ENCODE measurements at regions not wholly inside any gene's neighbourhood (a gene's known extent, or its start where the extent isn't known, plus 50 kb on each side); places are given as distances from the start of the nearest gene placed in this dataset.
"Not testable (repeated sequence)": the region's sequence is repeated elsewhere in the genome, so short reads cannot be mapped to it uniquely, and the experiment has no call there.

DNA sequence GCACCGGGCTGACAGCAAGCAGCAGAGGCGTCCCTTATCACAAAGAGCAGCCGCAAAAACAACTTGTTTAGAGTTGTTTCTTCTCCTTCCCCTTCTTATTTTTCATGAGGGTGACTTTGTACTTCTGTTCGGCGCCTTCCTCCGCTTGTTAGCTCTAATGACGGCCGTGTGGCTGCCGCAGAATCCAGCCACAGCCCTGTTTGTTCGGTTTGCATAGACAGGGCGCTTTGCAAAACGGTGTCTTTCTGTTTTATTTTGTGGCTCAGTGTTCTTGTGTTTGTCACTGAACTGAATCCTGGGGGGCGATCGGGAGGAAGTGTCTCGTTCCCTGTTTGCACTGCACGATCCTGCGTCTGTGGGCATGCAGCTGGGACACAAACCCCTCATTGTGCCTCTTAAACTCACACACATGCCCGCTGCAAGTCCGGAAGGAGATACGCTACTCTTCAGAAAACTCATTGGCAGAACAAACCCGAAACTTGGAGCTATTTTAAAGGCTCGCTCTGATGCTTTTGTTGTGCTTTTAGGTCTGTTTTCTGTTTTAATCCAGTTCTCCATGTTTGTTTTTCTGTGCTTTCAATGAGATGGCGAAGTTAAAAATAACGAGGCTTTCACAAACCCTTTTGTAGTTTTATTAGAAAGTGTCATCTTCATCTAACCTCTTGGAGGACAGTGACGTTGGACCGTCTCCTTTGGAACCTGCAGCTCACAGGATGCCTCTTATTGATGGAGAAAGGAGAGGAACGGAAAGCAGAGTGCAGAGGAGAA lies 213.9 kb downstream of the IRX2 start:
- intact Hi-C loops (cut with DNase I; ENCODE audit: low total_unique reads): no loop called here
- TF ChIP-seq CTCF (IDR thresholded peaks at IDR 0.05): no peak
- TF ChIP-seq POLR2A (IDR thresholded peaks at IDR 0.05): no peak
- no peak for DNase-seq (ENCODE audit: low spot score in 2 of 2)
- WGBS, 2 donors: 79 to 85% methylated on average over 27 of the region's 27 CpGs
- no peak overlapping the region for H3K4me3 ChIP-seq (ENCODE audit: low read depth, poor library complexity, severe bottlenecking)

DNA sequence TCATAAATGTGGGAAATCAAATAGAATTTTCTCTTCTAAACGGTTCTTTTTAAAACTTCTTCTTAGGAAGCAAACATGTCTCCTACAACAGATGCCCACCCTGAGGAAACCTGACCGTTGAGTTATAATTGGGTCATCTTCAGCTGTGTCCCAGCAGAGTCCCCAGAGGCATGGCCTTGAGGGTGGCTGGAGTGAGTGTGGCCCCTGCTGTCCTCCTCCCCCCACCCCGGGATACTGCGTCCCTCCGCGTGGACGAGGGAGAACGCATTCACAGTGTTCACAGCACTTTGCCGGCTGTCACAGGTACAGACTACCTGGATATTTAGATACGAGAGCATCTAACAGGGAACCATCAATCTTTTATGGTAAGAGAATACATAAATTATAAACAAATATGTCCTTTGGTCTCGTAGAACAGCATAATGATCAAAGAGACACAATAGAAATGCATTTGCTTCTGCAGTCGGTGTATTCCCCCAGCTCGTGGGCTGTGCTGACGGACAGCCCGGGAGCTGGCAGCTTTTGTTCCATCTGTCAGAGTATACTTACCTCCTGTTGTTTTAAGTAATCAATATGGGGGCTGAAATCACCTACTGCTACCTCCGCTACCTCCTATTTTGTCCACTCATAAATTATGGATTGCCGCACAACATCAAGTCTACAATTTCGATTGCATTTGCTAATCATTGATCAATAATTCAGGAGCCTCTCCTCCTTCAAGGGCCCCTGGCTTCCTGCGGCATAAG lies 214.7 kb downstream of the IRX2 start:
- TF ChIP-seq POLR2A (IDR thresholded peaks at IDR 0.05) (no peak), CTCF (IDR thresholded peaks at IDR 0.05) (no peak)
- intact Hi-C loops (cut with DNase I; ENCODE audit: low total_unique reads): no loop called here
- no peak overlapping the region for H3K4me3 ChIP-seq (ENCODE audit: low read depth, poor library complexity, severe bottlenecking)
- DNase-seq (ENCODE audit: low spot score in 2 of 2): no peak
- 90 to 91% methylated on average over 19 of the region's 19 CpGs for WGBS, 2 donors

DNA sequence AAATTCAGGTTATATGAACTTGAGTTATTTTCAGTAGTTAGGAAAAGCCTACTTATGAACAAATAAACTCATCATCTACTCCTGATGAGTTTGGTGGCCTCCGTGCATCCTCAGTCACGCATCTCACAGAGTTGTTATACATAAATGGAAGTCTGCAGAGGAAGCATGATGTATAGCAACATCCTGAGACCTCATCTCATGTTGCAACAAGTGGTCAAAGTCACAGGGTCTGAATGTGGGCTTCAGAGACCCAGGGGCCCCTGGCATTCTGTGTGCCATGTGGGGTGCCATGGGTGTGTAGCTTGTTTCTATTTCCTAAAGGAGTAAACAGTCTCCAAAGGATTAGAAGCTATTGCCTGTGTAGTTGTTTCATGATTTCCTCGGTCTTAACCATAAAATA lies 216.5 kb downstream of the IRX2 start:
- no peak for DNase-seq (ENCODE audit: low spot score in 2 of 2)
- intact Hi-C loops (cut with DNase I; ENCODE audit: low total_unique reads): no loop called here
- no peak overlapping the region for H3K4me3 ChIP-seq (ENCODE audit: low read depth, poor library complexity, severe bottlenecking)
- 76 to 80% methylated on average over 3 of the region's 3 CpGs for WGBS, 2 donors
- TF ChIP-seq POLR2A (IDR thresholded peaks at IDR 0.05) (no peak), CTCF (IDR thresholded peaks at IDR 0.05) (no peak)

GRCh38 chr5:2534251-2534650 lies 217.2 kb downstream of the IRX2 start:
- no peak overlapping the region for H3K4me3 ChIP-seq (ENCODE audit: low read depth, poor library complexity, severe bottlenecking)
- WGBS, 2 donors: 85 to 88% methylated on average over 3 of the region's 3 CpGs
- DNase-seq (ENCODE audit: low spot score in 2 of 2): no peak
- intact Hi-C loops (cut with DNase I; ENCODE audit: low total_unique reads): no loop called here
- no peak for TF ChIP-seq POLR2A (IDR thresholded peaks at IDR 0.05)
- TF ChIP-seq CTCF (IDR thresholded peaks at IDR 0.05): no peak

DNA sequence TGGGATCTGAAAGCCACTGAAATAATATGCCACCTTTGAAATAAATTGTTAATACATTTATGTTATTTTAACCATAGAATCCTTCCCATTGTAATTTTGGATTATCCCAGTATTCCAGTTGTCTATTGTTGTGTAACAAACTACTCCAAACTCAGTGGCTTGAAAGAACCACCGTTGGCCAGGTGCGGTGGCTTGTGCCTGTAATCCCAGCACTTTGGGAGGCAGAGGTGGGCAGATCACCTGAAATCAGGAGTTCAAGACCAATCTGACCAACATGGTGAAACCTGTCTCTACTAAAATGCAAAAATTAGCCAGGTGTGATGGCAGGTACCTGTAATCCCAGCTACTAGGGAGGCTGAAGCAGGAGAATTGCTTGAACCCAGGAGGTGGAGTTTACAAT lies 217.6 kb downstream of the IRX2 start:
- DNase-seq (ENCODE audit: low spot score in 2 of 2); H3K4me3 ChIP-seq (ENCODE audit: low read depth, poor library complexity, severe bottlenecking); intact Hi-C loops (cut with DNase I; ENCODE audit: low total_unique reads): not testable (repeated sequence)
- WGBS, 2 donors: 100% methylated on average over 2 of the region's 2 CpGs

GRCh38 chr5:2532809-2533208 lies 218.7 kb downstream of the IRX2 start:
- intact Hi-C loops (cut with DNase I; ENCODE audit: low total_unique reads): no loop called here
- no peak for DNase-seq (ENCODE audit: low spot score in 2 of 2)
- WGBS, 2 donors: 68 to 74% methylated on average over 5 of the region's 5 CpGs
- no peak overlapping the region for H3K4me3 ChIP-seq (ENCODE audit: low read depth, poor library complexity, severe bottlenecking)
- no peak for TF ChIP-seq POLR2A (IDR thresholded peaks at IDR 0.05)
- TF ChIP-seq CTCF (IDR thresholded peaks at IDR 0.05): no peak

Data from lower leg skin (tissue), 4 donors.